ENCODE measurements at regions not wholly inside any gene's neighbourhood (a gene's known extent, or its start where the extent isn't known, plus 50 kb on each side); places are given as distances from the start of the nearest gene placed in this dataset.

- H3K27me3 ChIP-seq (ENCODE audit: insufficient read depth, low read length), result no peaks in the 10 kb centered on the region
- Mint-ChIP-seq H3K9me3 (no peaks in the 10 kb centered on the region; a peak in 1 of 5 replicates), H3K27me3 (ENCODE audit: low read depth) (peaks cover 21% of the 10 kb centered on the region), H3K27ac (no peak overlapping the region), H3K4me3 (peak overlapping the region in 1 of 2 experiments; percentile 94; a peak in 2 of 5 replicates), H3K4me1 (peaks cover 11 to 20% of the 10 kb centered on the region in 2 experiments), H3K36me3 (ENCODE audit: insufficient read depth in 1 of 3, low read depth in 3 of 3) (no peaks in the 10 kb centered on the region; a peak in 1 of 7 replicates)
- no peak overlapping the region for H3K18ac ChIP-seq (ENCODE audit: insufficient read length, low read depth, low read length)
- H3K23me2 ChIP-seq (ENCODE audit: insufficient read length, low read depth, low read length, poor library complexity, severe bottlenecking), result peaks cover 9% of the 10 kb centered on the region
- H2AK5ac ChIP-seq (ENCODE audit: insufficient read length, low read length), result no peak overlapping the region
- DNase-seq, result no peak
- TF ChIP-seq CTCF (conservative IDR thresholded peaks at IDR 0.05), result no peak
- no peak overlapping the region for H3K23ac ChIP-seq (ENCODE audit: insufficient read length, low read depth, low read length)
- no peak overlapping the region for H2BK15ac ChIP-seq (ENCODE audit: low read depth, low read length)
- H3K9me3 ChIP-seq (ENCODE audit: control insufficient read depth, low read depth, low read length), result no peaks in the 10 kb centered on the region
- no peak overlapping the region for H3K4ac ChIP-seq (ENCODE audit: low read depth, low read length)
- H4K5ac ChIP-seq (ENCODE audit: insufficient read length, low read depth, low read length), result no peak overlapping the region
- H3K4me2 ChIP-seq (ENCODE audit: insufficient read depth, insufficient read length, low read length), result no peak overlapping the region
- H3K79me2 ChIP-seq (ENCODE audit: insufficient read depth, low read length), result no peaks in the 10 kb centered on the region
- no peaks in the 10 kb centered on the region for H3K4me1 ChIP-seq (ENCODE audit: insufficient read depth, low read length)
- no peak overlapping the region for H3K56ac ChIP-seq (ENCODE audit: insufficient read length, low read depth, low read length)
- no peak overlapping the region for H3K27ac ChIP-seq (ENCODE audit: insufficient read length, low read depth, low read length)
- H4K8ac ChIP-seq (replicated peaks; ENCODE audit: insufficient read length, low read depth, low read length), result no peak overlapping the region
- WGBS (ENCODE audit: extremely low coverage, insufficient read length, low lambda C conversion rate), result no CpG with 5 or more reads among the region's 2 CpGs
- no peak overlapping the region for H2AFZ ChIP-seq (ENCODE audit: low read length)
- H2BK5ac ChIP-seq (ENCODE audit: insufficient read length, low read length), result no peak overlapping the region
- H3K9ac ChIP-seq (ENCODE audit: extremely low read depth, insufficient read length, low read length), result no peak overlapping the region
- no peak overlapping the region for H2BK20ac ChIP-seq (ENCODE audit: low read depth, low read length, poor library complexity, severe bottlenecking)
- H3K14ac ChIP-seq (ENCODE audit: insufficient read depth, low read length), result no peak overlapping the region
- H3K79me1 ChIP-seq (ENCODE audit: insufficient read depth, low read depth, low read length, poor library complexity, severe bottlenecking), result no peaks in the 10 kb centered on the region
- no peak overlapping the region for H2BK120ac ChIP-seq (ENCODE audit: low read depth, low read length, poor library complexity, severe bottlenecking)
- H4K91ac ChIP-seq (ENCODE audit: insufficient read length, low read depth, low read length), result no peak overlapping the region
- H4K20me1 ChIP-seq (ENCODE audit: control insufficient read depth, insufficient read depth, insufficient read length), result no peaks in the 10 kb centered on the region
- H3T11ph ChIP-seq (ENCODE audit: low read length), result no peak overlapping the region
- no peak overlapping the region for H2BK12ac ChIP-seq (ENCODE audit: insufficient read length, low read depth, low read length)
Observed at GRCh38 chr6:27542485-27542884, 69.6 kb upstream of the ZNF184 start.
